ENCODE measurements at regions not wholly inside any gene's neighbourhood (a gene's known extent, or its start where the extent isn't known, plus 50 kb on each side); places are given as distances from the start of the nearest gene placed in this dataset.

GRCh38 chr4:175871774-175872405, 59.8 kb upstream of the GPM6A start:
- peak; percentile 1 for DNase-seq (ENCODE audit: low read depth)

- no peak for DNase-seq (ENCODE audit: low read depth)
These were observed 61.6 kb upstream of the GPM6A start for GRCh38 chr4:175873707-175874106.

- peak; percentile 1 for DNase-seq (ENCODE audit: low read depth)
These were observed 62.2 kb upstream of the GPM6A start for GRCh38 chr4:175874306-175874705.

GRCh38 chr4:175875993-175876771, 64.1 kb upstream of the GPM6A start:
- DNase-seq (ENCODE audit: low read depth): no peak

- no peak for DNase-seq (ENCODE audit: low read depth)
These were observed 70.8 kb upstream of the GPM6A start for GRCh38 chr4:175882891-175883290.

- DNase-seq (ENCODE audit: low read depth): no peak
These were observed 72.0 kb upstream of the GPM6A start for GRCh38 chr4:175884048-175884447.

- no peak for DNase-seq (ENCODE audit: low read depth)
These were observed 79.2 kb upstream of the GPM6A start for GRCh38 chr4:175891231-175891630.

GRCh38 chr4:175891851-175892250, 79.8 kb upstream of the GPM6A start:
- no peak for DNase-seq (ENCODE audit: low read depth)

- no peak for DNase-seq (ENCODE audit: low read depth)
These were observed 93.9 kb upstream of the GPM6A start for GRCh38 chr4:175905925-175906324.

- no peak for DNase-seq (ENCODE audit: low read depth)
These were observed 94.3 kb upstream of the GPM6A start for GRCh38 chr4:175906384-175906783.

GRCh38 chr4:175910700-175911099, 98.6 kb upstream of the GPM6A start:
- DNase-seq (ENCODE audit: low read depth): no peak

- no peak for DNase-seq (ENCODE audit: low read depth)
These were observed 104.7 kb upstream of the GPM6A start for GRCh38 chr4:175916626-175917351.

- no peak for DNase-seq (ENCODE audit: low read depth)
These were observed 115.1 kb upstream of the GPM6A start for GRCh38 chr4:175927121-175927520.

- DNase-seq (ENCODE audit: low read depth): no peak
These were observed 117.4 kb upstream of the GPM6A start for GRCh38 chr4:175929441-175929840.

GRCh38 chr4:175929932-175930331, 117.9 kb upstream of the GPM6A start:
- DNase-seq (ENCODE audit: low read depth): no peak

GRCh38 chr4:175930471-175930870, 118.4 kb upstream of the GPM6A start:
- no peak for DNase-seq (ENCODE audit: low read depth)

- no peak for DNase-seq (ENCODE audit: low read depth)
These were observed 120.1 kb upstream of the GPM6A start for GRCh38 chr4:175932116-175932515.

GRCh38 chr4:175934506-175934905, 122.4 kb upstream of the GPM6A start:
- no peak for DNase-seq (ENCODE audit: low read depth)

GRCh38 chr4:175935016-175935661, 123.1 kb upstream of the GPM6A start:
- DNase-seq (ENCODE audit: low read depth): no peak

GRCh38 chr4:175944126-175944910, 121.3 kb upstream of the WDR17 start:
- no peak for DNase-seq (ENCODE audit: low read depth)

- DNase-seq (ENCODE audit: low read depth): no peak
These were observed 119.0 kb upstream of the WDR17 start for GRCh38 chr4:175946472-175947116.
